ENCODE measurements at regions not wholly inside any gene's neighbourhood (a gene's known extent, or its start where the extent isn't known, plus 50 kb on each side); places are given as distances from the start of the nearest gene placed in this dataset.

- DNase-seq (ENCODE audit: low read depth in 4 of 6, low spot score in 6 of 6) = no peak
- no peaks in the 10 kb centered on the region for H3K9me3 ChIP-seq (ENCODE audit: control insufficient read depth, insufficient read depth, low read length)
- no peaks in the 10 kb centered on the region for H3K4me1 ChIP-seq (ENCODE audit: control insufficient read depth, insufficient read depth, low read length)
- H3K4me3 ChIP-seq (ENCODE audit: low read depth, low read length) = no peak overlapping the region
- WGBS (ENCODE audit: insufficient coverage) = no CpG with 5 or more reads among the region's 2 CpGs
- no peaks in the 10 kb centered on the region for H3K27me3 ChIP-seq (ENCODE audit: control insufficient read depth, insufficient read depth, low read length)
- no peak overlapping the region for H3K27ac ChIP-seq (ENCODE audit: low read depth, low read length)
- H3K36me3 ChIP-seq (ENCODE audit: control insufficient read depth, insufficient read depth, low read length) = no peaks in the 10 kb centered on the region
Measured at GRCh38 chr6:141593311-141593710, 539.4 kb upstream of the GJE1 start.

- DNase-seq (ENCODE audit: low read depth in 4 of 6, low spot score in 6 of 6) = no peak
Measured at GRCh38 chr6:141587482-141588266, 545.1 kb upstream of the GJE1 start.

DNA sequence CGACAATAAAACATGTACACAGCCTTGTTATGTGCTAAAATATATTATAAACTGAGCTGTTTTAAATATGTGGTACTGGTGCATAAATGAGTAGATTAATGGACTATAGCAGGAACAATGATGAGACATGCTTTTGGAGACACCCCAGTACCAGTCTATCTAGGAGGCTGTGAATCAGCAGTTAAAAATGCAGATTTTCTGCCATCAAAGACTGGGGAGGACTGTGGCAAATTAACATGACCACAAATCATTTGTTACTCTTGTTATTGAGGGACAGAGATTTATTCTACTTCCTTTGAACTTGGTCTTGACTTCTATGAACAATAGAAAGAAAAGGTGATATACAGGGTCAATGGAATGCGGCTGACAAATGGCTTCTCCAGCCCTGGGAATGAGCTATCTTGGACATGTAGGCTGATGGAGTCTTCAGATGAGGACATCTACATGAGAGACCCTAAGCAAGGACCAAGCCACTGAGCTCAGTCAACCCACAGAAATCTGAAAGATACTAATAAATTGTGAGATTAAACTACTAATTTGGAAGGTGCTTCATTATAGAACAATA lies 551.7 kb upstream of the GJE1 start:
- H3K36me3 ChIP-seq (ENCODE audit: control insufficient read depth, insufficient read depth, low read length) = no peaks in the 10 kb centered on the region
- WGBS (ENCODE audit: insufficient coverage) = no CpG with 5 or more reads among the region's 2 CpGs
- no peaks in the 10 kb centered on the region for H3K27me3 ChIP-seq (ENCODE audit: control insufficient read depth, insufficient read depth, low read length)
- no peaks in the 10 kb centered on the region for H3K4me1 ChIP-seq (ENCODE audit: control insufficient read depth, insufficient read depth, low read length)
- DNase-seq (ENCODE audit: low read depth in 4 of 6, low spot score in 6 of 6) = no peak
- no peak overlapping the region for H3K4me3 ChIP-seq (ENCODE audit: low read depth, low read length)
- no peak overlapping the region for H3K27ac ChIP-seq (ENCODE audit: low read depth, low read length)
- H3K9me3 ChIP-seq (ENCODE audit: control insufficient read depth, insufficient read depth, low read length) = no peaks in the 10 kb centered on the region

More at GRCh38 chr6:141587482-141588266, 545.1 kb upstream of the GJE1 start:
- no peak overlapping the region for H3K4me3 ChIP-seq (ENCODE audit: low read depth, low read length)
- no peaks in the 10 kb centered on the region for H3K4me1 ChIP-seq (ENCODE audit: control insufficient read depth, insufficient read depth, low read length)
- WGBS (ENCODE audit: insufficient coverage) = no CpG with 5 or more reads among the region's 4 CpGs
- no peaks in the 10 kb centered on the region for H3K36me3 ChIP-seq (ENCODE audit: control insufficient read depth, insufficient read depth, low read length)
- no peaks in the 10 kb centered on the region for H3K9me3 ChIP-seq (ENCODE audit: control insufficient read depth, insufficient read depth, low read length)
- H3K27me3 ChIP-seq (ENCODE audit: control insufficient read depth, insufficient read depth, low read length) = no peaks in the 10 kb centered on the region
- H3K27ac ChIP-seq (ENCODE audit: low read depth, low read length) = no peak overlapping the region

DNA sequence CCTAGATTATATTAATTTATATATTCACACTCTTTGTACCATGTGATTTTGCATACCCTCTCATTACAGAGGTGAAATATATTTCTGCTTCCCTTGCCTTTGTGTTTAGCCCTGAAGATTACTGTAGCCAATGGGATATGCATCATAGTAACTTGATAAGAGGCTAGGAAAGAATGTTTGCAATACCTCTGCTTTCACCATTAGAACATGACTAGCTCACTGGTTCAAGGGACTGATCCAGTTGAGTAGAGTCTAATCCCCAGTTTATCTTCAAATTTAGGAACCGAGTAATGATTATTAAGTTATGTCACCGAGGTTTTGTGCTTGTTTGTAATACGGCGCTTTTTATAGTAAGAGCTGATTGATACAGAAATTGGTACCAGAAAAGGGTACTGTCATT lies 552.6 kb upstream of the GJE1 start:
- H3K9me3 ChIP-seq (ENCODE audit: control insufficient read depth, insufficient read depth, low read length) = no peaks in the 10 kb centered on the region
- H3K27ac ChIP-seq (ENCODE audit: low read depth, low read length) = no peak overlapping the region
- no peaks in the 10 kb centered on the region for H3K36me3 ChIP-seq (ENCODE audit: control insufficient read depth, insufficient read depth, low read length)
- no peak overlapping the region for H3K4me3 ChIP-seq (ENCODE audit: low read depth, low read length)
- WGBS (ENCODE audit: insufficient coverage) = no CpG with 5 or more reads among the region's 4 CpGs
- DNase-seq (ENCODE audit: low read depth in 4 of 6, low spot score in 6 of 6) = no peak
- H3K4me1 ChIP-seq (ENCODE audit: control insufficient read depth, insufficient read depth, low read length) = no peaks in the 10 kb centered on the region
- H3K27me3 ChIP-seq (ENCODE audit: control insufficient read depth, insufficient read depth, low read length) = no peaks in the 10 kb centered on the region

DNA sequence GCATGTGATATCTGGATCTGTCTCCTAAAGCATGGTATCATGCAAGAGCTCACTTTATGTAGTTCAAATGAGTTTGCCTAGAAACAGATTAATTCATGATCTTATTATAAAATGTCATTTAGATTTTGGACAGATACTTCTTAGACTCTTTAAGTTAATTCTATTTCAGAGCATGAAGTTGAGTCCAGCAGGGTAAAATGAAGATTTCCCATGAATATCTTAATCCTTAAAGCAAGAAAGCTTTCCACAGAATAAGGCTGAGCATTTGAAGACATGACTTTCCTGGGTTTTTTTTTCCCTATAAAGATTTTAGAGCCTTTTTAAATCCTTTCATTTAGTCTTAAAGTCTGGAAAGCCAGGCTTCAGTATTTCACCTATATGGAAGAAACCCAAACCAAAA lies 556.0 kb upstream of the GJE1 start:
- DNase-seq (ENCODE audit: low read depth in 4 of 6, low spot score in 6 of 6) = no peak
- no peak overlapping the region for H3K4me3 ChIP-seq (ENCODE audit: low read depth, low read length)
- peaks cover 2% of the 10 kb centered on the region for H3K9me3 ChIP-seq (ENCODE audit: control insufficient read depth, insufficient read depth, low read length)
- no peaks in the 10 kb centered on the region for H3K27me3 ChIP-seq (ENCODE audit: control insufficient read depth, insufficient read depth, low read length)
- H3K4me1 ChIP-seq (ENCODE audit: control insufficient read depth, insufficient read depth, low read length) = no peaks in the 10 kb centered on the region
- H3K27ac ChIP-seq (ENCODE audit: low read depth, low read length) = no peak overlapping the region
- no peaks in the 10 kb centered on the region for H3K36me3 ChIP-seq (ENCODE audit: control insufficient read depth, insufficient read depth, low read length)

- Histone ChIP-seq H3K36me3 (ENCODE audit: control insufficient read depth, insufficient read depth, low read length) (no peaks in the 10 kb centered on the region), H3K4me1 (ENCODE audit: control insufficient read depth, insufficient read depth, low read length) (peaks cover 7% of the 10 kb centered on the region), H3K27me3 (ENCODE audit: control insufficient read depth, insufficient read depth, low read length) (no peaks in the 10 kb centered on the region), H3K9me3 (ENCODE audit: control insufficient read depth, insufficient read depth, low read length) (no peaks in the 10 kb centered on the region), H3K4me3 (ENCODE audit: low read depth, low read length) (peak overlapping the region; percentile 26), H3K27ac (ENCODE audit: low read depth, low read length) (peak overlapping the region; percentile 70)
- DNase-seq (ENCODE audit: low read depth in 4 of 6, low spot score in 6 of 6) = peak; percentile 84 to 97 (median 90)
- WGBS (ENCODE audit: insufficient coverage) = no CpG with 5 or more reads among the region's 11 CpGs
Measured at GRCh38 chr6:141562851-141563763, 569.6 kb upstream of the GJE1 start.

GRCh38 chr6:141562186-141562811 lies 570.4 kb upstream of the GJE1 start:
- DNase-seq (ENCODE audit: low read depth in 4 of 6, low spot score in 6 of 6) = peak in 5 of 6 donors; percentile 5 to 54 (median 22)
- H3K27me3 ChIP-seq (ENCODE audit: control insufficient read depth, insufficient read depth, low read length) = no peaks in the 10 kb centered on the region
- 36% methylated on average over 10 of the region's 15 CpGs for WGBS (ENCODE audit: insufficient coverage)
- peaks cover 7% of the 10 kb centered on the region for H3K4me1 ChIP-seq (ENCODE audit: control insufficient read depth, insufficient read depth, low read length)
- no peaks in the 10 kb centered on the region for H3K9me3 ChIP-seq (ENCODE audit: control insufficient read depth, insufficient read depth, low read length)
- peak overlapping the region; percentile 26 for H3K4me3 ChIP-seq (ENCODE audit: low read depth, low read length)
- H3K27ac ChIP-seq (ENCODE audit: low read depth, low read length) = peak overlapping the region; percentile 70
- H3K36me3 ChIP-seq (ENCODE audit: control insufficient read depth, insufficient read depth, low read length) = no peaks in the 10 kb centered on the region

DNA sequence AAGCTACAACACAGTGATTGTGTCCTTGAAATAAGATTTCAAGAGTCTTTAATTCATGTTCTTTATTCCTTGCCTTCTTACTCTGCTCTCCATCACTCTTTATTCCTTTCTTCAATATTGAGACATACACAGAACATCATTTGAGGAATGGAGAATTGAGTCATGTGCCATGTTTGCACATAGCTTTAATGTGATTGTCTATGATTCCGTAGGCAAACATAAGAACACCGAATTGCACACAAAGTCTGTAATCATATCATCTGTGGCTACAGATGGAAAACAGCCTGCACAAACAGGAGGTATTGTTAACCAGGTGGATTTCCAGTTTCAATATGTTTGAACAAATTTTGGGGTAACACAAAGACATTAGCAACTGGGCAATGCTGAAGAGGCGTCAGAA lies 571.6 kb upstream of the GJE1 start:
- 60% methylated on average over 1 of the region's 3 CpGs for WGBS (ENCODE audit: insufficient coverage)
- no peak overlapping the region for H3K27ac ChIP-seq (ENCODE audit: low read depth, low read length)
- no peaks in the 10 kb centered on the region for H3K9me3 ChIP-seq (ENCODE audit: control insufficient read depth, insufficient read depth, low read length)
- no peak overlapping the region for H3K4me3 ChIP-seq (ENCODE audit: low read depth, low read length)
- peaks cover 7% of the 10 kb centered on the region for H3K4me1 ChIP-seq (ENCODE audit: control insufficient read depth, insufficient read depth, low read length)
- H3K36me3 ChIP-seq (ENCODE audit: control insufficient read depth, insufficient read depth, low read length) = no peaks in the 10 kb centered on the region
- DNase-seq (ENCODE audit: low read depth in 4 of 6, low spot score in 6 of 6) = peak in 1 of 6 donors; percentile 42
- no peaks in the 10 kb centered on the region for H3K27me3 ChIP-seq (ENCODE audit: control insufficient read depth, insufficient read depth, low read length)

DNA sequence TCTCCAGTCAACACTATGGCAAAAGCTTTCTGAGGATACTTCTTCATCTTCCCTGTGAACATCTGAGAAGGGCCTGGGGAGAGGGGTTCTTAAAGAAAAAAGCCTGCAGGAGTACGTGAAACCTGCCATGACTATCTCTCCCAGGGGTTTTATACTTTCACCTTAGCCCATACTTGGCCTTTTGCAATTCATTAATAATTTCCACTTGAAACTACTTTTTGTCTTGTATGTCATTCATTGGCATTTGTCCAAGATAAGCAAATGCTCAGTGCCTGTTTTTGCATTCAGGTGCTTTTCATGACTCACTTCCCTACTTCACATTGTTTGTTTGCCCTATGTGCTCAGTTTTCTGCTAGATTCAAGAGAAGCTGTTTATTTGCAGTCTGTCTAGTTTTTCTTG lies 580.3 kb upstream of the GJE1 start:
- DNase-seq (ENCODE audit: low read depth in 4 of 6, low spot score in 6 of 6) = no peak
- no CpG with 5 or more reads among the region's 1 CpG for WGBS (ENCODE audit: insufficient coverage)

More for the DNA sequence above, 580.3 kb upstream of the GJE1 start:
- Histone ChIP-seq H3K9me3 (ENCODE audit: control insufficient read depth, insufficient read depth, low read length) (peaks cover 1% of the 10 kb centered on the region), H3K27me3 (ENCODE audit: control insufficient read depth, insufficient read depth, low read length) (no peaks in the 10 kb centered on the region), H3K4me1 (ENCODE audit: control insufficient read depth, insufficient read depth, low read length) (no peaks in the 10 kb centered on the region), H3K4me3 (ENCODE audit: low read depth, low read length) (no peak overlapping the region), H3K36me3 (ENCODE audit: control insufficient read depth, insufficient read depth, low read length) (no peaks in the 10 kb centered on the region), H3K27ac (ENCODE audit: low read depth, low read length) (no peak overlapping the region)
